Nephron progenitor cell (in vitro differentiated cells): ENCODE measurements at regions not wholly inside any gene's neighbourhood (a gene's known extent, or its start where the extent isn't known, plus 50 kb on each side); places are given as distances from the start of the nearest gene placed in this dataset.

Experiments used
- DNase-seq: peaks from one replicate; pipeline ENCODE4 v3.0.0; 2021
- H3K27ac Mint-ChIP-seq: 2 replicates; pipeline ENCODE4 v1.8.0; 2021; ENCODE audit warnings: mild to moderate bottlenecking, moderate library complexity, mixed read lengths
- H3K27me3 Mint-ChIP-seq: 2 replicates; pipeline ENCODE4 v1.8.0; 2021; ENCODE audit warnings: mild to moderate bottlenecking, low read depth, mixed read lengths; ENCODE audit not compliant: poor library complexity
- H3K36me3 Mint-ChIP-seq: 2 replicates; pipeline ENCODE4 v1.8.0; 2021; ENCODE audit warnings: low read depth, mixed read lengths
- H3K4me1 Mint-ChIP-seq: 2 replicates; pipeline ENCODE4 v1.8.0; 2021; ENCODE audit warnings: mixed read lengths
- H3K4me3 Mint-ChIP-seq: 2 replicates; pipeline ENCODE4 v1.8.0; 2021; ENCODE audit warnings: mild to moderate bottlenecking, moderate library complexity, mixed read lengths
- H3K9me3 Mint-ChIP-seq: 2 replicates; pipeline ENCODE4 v1.8.0; 2021; ENCODE audit warnings: mild to moderate bottlenecking, moderate library complexity, mixed read lengths
- TF ChIP-seq, protein P1 (sequence below): fragments of 200-600 bp; sonication (generic); IDR thresholded peaks from 2 replicates; pipeline ENCODE4 v1.5.0; 2021; ENCODE audit warnings: antibody characterized with exemption

GRCh38 chr15:56802161-56802560, 68.9 kb upstream of the ZNF280D start:
- Mint-ChIP-seq H3K36me3 (peaks cover 4% of the 10 kb centered on the region), H3K27ac (no peak overlapping the region), H3K27me3 (peaks cover 12% of the 10 kb centered on the region), H3K4me3 (no peak overlapping the region), H3K4me1 (no peaks in the 10 kb centered on the region), H3K9me3 (peaks cover 5% of the 10 kb centered on the region)
- TF ChIP-seq, protein P1, sequence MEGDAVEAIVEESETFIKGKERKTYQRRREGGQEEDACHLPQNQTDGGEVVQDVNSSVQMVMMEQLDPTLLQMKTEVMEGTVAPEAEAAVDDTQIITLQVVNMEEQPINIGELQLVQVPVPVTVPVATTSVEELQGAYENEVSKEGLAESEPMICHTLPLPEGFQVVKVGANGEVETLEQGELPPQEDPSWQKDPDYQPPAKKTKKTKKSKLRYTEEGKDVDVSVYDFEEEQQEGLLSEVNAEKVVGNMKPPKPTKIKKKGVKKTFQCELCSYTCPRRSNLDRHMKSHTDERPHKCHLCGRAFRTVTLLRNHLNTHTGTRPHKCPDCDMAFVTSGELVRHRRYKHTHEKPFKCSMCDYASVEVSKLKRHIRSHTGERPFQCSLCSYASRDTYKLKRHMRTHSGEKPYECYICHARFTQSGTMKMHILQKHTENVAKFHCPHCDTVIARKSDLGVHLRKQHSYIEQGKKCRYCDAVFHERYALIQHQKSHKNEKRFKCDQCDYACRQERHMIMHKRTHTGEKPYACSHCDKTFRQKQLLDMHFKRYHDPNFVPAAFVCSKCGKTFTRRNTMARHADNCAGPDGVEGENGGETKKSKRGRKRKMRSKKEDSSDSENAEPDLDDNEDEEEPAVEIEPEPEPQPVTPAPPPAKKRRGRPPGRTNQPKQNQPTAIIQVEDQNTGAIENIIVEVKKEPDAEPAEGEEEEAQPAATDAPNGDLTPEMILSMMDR: no peak
- no peak for DNase-seq

DNA sequence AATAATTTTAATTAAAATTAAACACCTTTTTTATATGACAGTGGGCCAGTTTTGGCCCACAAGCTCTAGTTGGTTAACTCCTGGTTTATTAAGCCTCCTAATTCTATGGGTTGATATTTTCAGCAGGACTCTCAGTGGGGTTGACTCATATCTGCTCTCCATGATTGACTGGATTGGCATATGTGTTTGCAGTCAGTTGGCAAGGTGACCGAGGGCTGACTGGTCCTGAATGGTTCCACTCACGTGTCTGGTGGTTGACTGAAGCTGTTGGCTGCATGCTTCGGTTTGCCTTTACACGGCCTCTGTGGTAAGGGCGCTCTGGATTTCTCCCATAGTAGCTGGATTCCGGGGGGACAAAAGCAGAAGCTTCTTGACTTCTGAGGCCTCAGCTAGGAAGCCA, 65.3 kb upstream of the ZNF280D start:
- peaks cover 5% of the 10 kb centered on the region for H3K9me3 Mint-ChIP-seq
- no peak for DNase-seq
- H3K27me3 Mint-ChIP-seq: peaks cover 10% of the 10 kb centered on the region
- TF ChIP-seq, protein P1: no peak
- no peaks in the 10 kb centered on the region for H3K36me3 Mint-ChIP-seq
- H3K4me3 Mint-ChIP-seq: no peak overlapping the region
- no peaks in the 10 kb centered on the region for H3K4me1 Mint-ChIP-seq
- H3K27ac Mint-ChIP-seq: no peak overlapping the region

DNA sequence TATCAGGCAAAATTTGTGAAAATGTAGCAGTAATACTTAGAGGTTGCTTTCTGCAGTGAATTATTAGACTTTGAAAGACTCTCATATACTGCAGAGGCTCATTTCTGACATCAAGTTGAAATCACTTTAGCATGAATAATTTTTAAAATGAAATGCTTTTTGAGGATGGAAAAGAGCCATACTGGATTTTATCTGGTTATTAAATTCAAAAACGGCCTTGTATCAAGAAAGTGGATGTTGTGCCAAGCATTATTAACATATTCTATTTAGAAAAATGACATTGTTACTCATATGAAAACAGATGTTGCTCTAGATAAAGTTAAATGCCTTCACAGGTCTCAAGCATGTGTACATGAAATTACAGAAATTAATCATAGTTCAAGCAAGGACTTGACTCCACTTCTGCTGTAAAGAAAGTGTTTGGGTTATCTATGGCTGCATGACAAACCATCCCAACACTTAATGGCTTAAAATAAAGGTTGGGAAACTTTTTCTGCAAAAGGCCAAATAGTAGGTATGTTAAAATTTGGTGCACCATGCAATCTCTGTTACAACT, 64.5 kb upstream of the ZNF280D start:
- TF ChIP-seq, protein P1: no peak
- H3K9me3 Mint-ChIP-seq: peaks cover 12% of the 10 kb centered on the region
- DNase-seq: no peak
- H3K27ac Mint-ChIP-seq: no peak overlapping the region
- peaks cover 9% of the 10 kb centered on the region for H3K27me3 Mint-ChIP-seq
- no peak overlapping the region for H3K4me3 Mint-ChIP-seq
- no peaks in the 10 kb centered on the region for H3K4me1 Mint-ChIP-seq
- H3K36me3 Mint-ChIP-seq: no peaks in the 10 kb centered on the region

DNA sequence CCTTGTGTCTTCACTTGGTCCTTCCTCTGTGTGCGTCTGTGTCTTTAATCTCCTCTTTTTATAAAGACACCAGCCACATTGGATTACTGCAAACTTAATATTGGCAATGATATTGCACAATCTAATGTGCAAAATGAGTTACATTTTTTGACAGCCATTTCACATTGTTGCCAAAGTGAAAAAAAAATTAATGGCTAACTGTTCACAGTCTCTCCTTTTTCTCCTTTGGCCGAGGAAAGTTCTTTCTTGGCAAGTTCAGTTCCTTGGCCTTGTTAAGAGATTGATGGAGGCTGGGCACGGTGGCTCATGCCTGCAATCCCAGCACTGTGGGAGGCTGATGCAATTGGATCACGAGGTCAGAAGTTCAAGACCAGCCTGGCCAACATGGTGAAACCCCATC, 62.2 kb upstream of the ZNF280D start:
- H3K4me3 Mint-ChIP-seq: no peak overlapping the region
- DNase-seq: no peak
- H3K36me3 Mint-ChIP-seq: no peaks in the 10 kb centered on the region
- no peak overlapping the region for H3K27ac Mint-ChIP-seq
- TF ChIP-seq, protein P1: no peak
- H3K9me3 Mint-ChIP-seq: peaks cover 30% of the 10 kb centered on the region
- H3K4me1 Mint-ChIP-seq: no peaks in the 10 kb centered on the region
- H3K27me3 Mint-ChIP-seq: no peaks in the 10 kb centered on the region

GRCh38 chr15:56794553-56795329, 61.4 kb upstream of the ZNF280D start:
- H3K27me3 Mint-ChIP-seq: no peaks in the 10 kb centered on the region
- H3K4me1 Mint-ChIP-seq: no peaks in the 10 kb centered on the region
- TF ChIP-seq, protein P1: no peak
- no peak overlapping the region for H3K4me3 Mint-ChIP-seq
- no peak for DNase-seq
- no peak overlapping the region for H3K27ac Mint-ChIP-seq
- peaks cover 30% of the 10 kb centered on the region for H3K9me3 Mint-ChIP-seq
- no peaks in the 10 kb centered on the region for H3K36me3 Mint-ChIP-seq

- H3K27ac Mint-ChIP-seq: no peak overlapping the region
- H3K4me1 Mint-ChIP-seq: no peaks in the 10 kb centered on the region
- no peaks in the 10 kb centered on the region for H3K27me3 Mint-ChIP-seq
Measured at GRCh38 chr15:56794165-56794552, 60.9 kb upstream of the ZNF280D start.

More at GRCh38 chr15:56794165-56794552, 60.9 kb upstream of the ZNF280D start:
- no peaks in the 10 kb centered on the region for H3K36me3 Mint-ChIP-seq
- TF ChIP-seq, protein P1: no peak
- H3K4me3 Mint-ChIP-seq: no peak overlapping the region
- peaks cover 35% of the 10 kb centered on the region for H3K9me3 Mint-ChIP-seq
- no peak for DNase-seq
